ENCODE measurements at regions not wholly inside any gene's neighbourhood (a gene's known extent, or its start where the extent isn't known, plus 50 kb on each side); places are given as distances from the start of the nearest gene placed in this dataset.

GRCh38 chr2:208653383-208653782 is 246.8 kb downstream of the PTH2R start:
- no peak overlapping the region for H3K27ac ChIP-seq
- no peak for TF ChIP-seq ZFX (IDR thresholded peaks at IDR 0.05; ENCODE audit: borderline replicate concordance)
- no peak for TF ChIP-seq CTCF (IDR thresholded peaks at IDR 0.05)

GRCh38 chr2:208654056-208654455 is 247.5 kb downstream of the PTH2R start:
- no peak overlapping the region for H3K27ac ChIP-seq
- no peak for TF ChIP-seq ZFX (IDR thresholded peaks at IDR 0.05; ENCODE audit: borderline replicate concordance)
- TF ChIP-seq CTCF (IDR thresholded peaks at IDR 0.05), result no peak

GRCh38 chr2:208657468-208657867 is 250.9 kb downstream of the PTH2R start:
- H3K27ac ChIP-seq, result no peak overlapping the region
- peak; percentile 53 for TF ChIP-seq CTCF (IDR thresholded peaks at IDR 0.05)
- no peak for TF ChIP-seq ZFX (IDR thresholded peaks at IDR 0.05; ENCODE audit: borderline replicate concordance)

- no peak overlapping the region for H3K27ac ChIP-seq
- TF ChIP-seq ZFX (IDR thresholded peaks at IDR 0.05; ENCODE audit: borderline replicate concordance), result no peak
- TF ChIP-seq CTCF (IDR thresholded peaks at IDR 0.05), result no peak
These were observed 262.8 kb downstream of the PTH2R start for GRCh38 chr2:208669394-208669793.

- H3K27ac ChIP-seq, result no peak overlapping the region
- no peak for TF ChIP-seq CTCF (IDR thresholded peaks at IDR 0.05)
- no peak for TF ChIP-seq ZFX (IDR thresholded peaks at IDR 0.05; ENCODE audit: borderline replicate concordance)
These were observed 264.7 kb downstream of the PTH2R start for GRCh38 chr2:208671284-208671683.

GRCh38 chr2:208671886-208672680 is 265.5 kb downstream of the PTH2R start:
- H3K27ac ChIP-seq, result no peak overlapping the region
- TF ChIP-seq ZFX (IDR thresholded peaks at IDR 0.05; ENCODE audit: borderline replicate concordance), result no peak
- no peak for TF ChIP-seq CTCF (IDR thresholded peaks at IDR 0.05)

GRCh38 chr2:208673631-208674030 is 267.0 kb downstream of the PTH2R start:
- TF ChIP-seq ZFX (IDR thresholded peaks at IDR 0.05; ENCODE audit: borderline replicate concordance) (no peak), CTCF (IDR thresholded peaks at IDR 0.05) (no peak)

More at GRCh38 chr2:208673631-208674030, 267.0 kb downstream of the PTH2R start:
- no peak overlapping the region for H3K27ac ChIP-seq

Measured in 22Rv1 (cell line).